H1 (cell line): ENCODE measurements at regions not wholly inside any gene's neighbourhood (a gene's known extent, or its start where the extent isn't known, plus 50 kb on each side); places are given as distances from the start of the nearest gene placed in this dataset.

Source experiments
- TF ChIP-seq, protein P1 (sequence below): fragments of 300-600 bp; sonication (generic); IDR thresholded peaks from 2 replicates; pipeline ENCODE4 v1.7.1; 2012; ENCODE audit warnings: low read length, moderate library complexity, mild to moderate bottlenecking, inconsistent platforms; ENCODE audit not compliant: insufficient replicate concordance

DNA sequence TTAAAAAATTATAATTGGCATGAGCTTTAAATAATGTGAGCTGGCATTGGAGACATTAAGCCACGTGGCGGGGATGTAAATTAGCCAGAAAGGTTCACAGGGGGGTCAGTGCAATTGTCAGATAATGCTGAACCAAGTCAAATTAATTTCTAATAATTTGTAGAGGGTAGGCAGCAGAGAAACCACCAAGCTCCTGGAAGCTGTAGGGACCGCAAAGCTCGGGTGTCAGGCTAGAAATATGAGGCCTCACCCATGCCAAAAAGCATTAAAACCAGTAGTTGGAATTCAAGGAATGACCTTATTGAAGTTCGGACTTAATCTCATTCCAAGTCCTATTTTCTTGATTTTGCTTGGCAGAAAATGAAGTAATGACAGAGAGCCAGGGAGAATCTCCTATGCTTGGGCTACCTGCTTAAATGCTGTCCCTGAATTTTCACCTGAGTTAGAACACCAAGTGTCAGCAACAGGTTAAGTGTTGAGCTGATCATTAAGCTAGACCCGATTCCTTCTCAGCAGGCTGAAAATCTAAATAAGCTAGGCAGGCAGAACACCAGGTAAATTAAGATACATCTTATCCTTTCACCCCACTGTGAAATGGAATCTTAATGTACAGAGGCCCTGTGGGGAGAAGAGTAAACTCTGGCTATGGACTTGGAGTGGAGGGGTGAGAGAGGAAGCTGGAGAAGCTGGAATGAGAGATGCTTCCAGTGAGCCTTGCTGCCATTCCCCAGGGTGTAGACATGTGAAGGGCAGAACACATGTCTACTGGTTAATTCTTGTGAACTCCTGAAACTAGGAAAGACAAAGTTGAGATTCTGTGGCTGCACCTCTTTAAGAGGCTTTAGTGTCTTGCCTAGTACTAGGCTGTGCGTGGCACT, 520.0 kb downstream of the SLC4A3 start (continued):
- TF ChIP-seq, protein P1, sequence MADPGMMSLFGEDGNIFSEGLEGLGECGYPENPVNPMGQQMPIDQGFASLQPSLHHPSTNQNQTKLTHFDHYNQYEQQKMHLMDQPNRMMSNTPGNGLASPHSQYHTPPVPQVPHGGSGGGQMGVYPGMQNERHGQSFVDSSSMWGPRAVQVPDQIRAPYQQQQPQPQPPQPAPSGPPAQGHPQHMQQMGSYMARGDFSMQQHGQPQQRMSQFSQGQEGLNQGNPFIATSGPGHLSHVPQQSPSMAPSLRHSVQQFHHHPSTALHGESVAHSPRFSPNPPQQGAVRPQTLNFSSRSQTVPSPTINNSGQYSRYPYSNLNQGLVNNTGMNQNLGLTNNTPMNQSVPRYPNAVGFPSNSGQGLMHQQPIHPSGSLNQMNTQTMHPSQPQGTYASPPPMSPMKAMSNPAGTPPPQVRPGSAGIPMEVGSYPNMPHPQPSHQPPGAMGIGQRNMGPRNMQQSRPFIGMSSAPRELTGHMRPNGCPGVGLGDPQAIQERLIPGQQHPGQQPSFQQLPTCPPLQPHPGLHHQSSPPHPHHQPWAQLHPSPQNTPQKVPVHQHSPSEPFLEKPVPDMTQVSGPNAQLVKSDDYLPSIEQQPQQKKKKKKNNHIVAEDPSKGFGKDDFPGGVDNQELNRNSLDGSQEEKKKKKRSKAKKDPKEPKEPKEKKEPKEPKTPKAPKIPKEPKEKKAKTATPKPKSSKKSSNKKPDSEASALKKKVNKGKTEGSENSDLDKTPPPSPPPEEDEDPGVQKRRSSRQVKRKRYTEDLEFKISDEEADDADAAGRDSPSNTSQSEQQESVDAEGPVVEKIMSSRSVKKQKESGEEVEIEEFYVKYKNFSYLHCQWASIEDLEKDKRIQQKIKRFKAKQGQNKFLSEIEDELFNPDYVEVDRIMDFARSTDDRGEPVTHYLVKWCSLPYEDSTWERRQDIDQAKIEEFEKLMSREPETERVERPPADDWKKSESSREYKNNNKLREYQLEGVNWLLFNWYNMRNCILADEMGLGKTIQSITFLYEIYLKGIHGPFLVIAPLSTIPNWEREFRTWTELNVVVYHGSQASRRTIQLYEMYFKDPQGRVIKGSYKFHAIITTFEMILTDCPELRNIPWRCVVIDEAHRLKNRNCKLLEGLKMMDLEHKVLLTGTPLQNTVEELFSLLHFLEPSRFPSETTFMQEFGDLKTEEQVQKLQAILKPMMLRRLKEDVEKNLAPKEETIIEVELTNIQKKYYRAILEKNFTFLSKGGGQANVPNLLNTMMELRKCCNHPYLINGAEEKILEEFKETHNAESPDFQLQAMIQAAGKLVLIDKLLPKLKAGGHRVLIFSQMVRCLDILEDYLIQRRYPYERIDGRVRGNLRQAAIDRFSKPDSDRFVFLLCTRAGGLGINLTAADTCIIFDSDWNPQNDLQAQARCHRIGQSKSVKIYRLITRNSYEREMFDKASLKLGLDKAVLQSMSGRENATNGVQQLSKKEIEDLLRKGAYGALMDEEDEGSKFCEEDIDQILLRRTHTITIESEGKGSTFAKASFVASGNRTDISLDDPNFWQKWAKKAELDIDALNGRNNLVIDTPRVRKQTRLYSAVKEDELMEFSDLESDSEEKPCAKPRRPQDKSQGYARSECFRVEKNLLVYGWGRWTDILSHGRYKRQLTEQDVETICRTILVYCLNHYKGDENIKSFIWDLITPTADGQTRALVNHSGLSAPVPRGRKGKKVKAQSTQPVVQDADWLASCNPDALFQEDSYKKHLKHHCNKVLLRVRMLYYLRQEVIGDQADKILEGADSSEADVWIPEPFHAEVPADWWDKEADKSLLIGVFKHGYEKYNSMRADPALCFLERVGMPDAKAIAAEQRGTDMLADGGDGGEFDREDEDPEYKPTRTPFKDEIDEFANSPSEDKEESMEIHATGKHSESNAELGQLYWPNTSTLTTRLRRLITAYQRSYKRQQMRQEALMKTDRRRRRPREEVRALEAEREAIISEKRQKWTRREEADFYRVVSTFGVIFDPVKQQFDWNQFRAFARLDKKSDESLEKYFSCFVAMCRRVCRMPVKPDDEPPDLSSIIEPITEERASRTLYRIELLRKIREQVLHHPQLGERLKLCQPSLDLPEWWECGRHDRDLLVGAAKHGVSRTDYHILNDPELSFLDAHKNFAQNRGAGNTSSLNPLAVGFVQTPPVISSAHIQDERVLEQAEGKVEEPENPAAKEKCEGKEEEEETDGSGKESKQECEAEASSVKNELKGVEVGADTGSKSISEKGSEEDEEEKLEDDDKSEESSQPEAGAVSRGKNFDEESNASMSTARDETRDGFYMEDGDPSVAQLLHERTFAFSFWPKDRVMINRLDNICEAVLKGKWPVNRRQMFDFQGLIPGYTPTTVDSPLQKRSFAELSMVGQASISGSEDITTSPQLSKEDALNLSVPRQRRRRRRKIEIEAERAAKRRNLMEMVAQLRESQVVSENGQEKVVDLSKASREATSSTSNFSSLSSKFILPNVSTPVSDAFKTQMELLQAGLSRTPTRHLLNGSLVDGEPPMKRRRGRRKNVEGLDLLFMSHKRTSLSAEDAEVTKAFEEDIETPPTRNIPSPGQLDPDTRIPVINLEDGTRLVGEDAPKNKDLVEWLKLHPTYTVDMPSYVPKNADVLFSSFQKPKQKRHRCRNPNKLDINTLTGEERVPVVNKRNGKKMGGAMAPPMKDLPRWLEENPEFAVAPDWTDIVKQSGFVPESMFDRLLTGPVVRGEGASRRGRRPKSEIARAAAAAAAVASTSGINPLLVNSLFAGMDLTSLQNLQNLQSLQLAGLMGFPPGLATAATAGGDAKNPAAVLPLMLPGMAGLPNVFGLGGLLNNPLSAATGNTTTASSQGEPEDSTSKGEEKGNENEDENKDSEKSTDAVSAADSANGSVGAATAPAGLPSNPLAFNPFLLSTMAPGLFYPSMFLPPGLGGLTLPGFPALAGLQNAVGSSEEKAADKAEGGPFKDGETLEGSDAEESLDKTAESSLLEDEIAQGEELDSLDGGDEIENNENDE, result no peak
- TF ChIP-seq, all 59 proteins: peak for 0
